ENCODE measurements at regions not wholly inside any gene's neighbourhood (a gene's known extent, or its start where the extent isn't known, plus 50 kb on each side); places are given as distances from the start of the nearest gene placed in this dataset.

DNA sequence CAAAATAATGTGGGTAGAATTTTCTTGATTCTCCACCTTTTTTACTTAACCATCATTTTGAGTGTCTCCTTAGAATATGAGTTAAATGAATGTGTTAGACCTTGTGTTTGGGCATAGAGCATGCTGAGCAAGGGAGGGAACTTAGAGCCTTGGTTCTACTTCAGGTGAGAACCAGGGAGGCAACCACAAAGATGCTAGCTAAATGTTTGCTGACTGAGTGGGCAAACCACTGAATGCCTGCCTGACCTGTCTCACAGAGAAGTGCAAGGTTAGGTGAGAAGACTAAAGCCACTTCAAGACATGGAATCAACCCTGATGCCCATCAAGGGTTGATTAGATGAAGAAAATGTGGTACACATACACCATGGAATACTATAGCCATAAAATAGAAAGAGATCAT lies 242.6 kb upstream of the ZNF32 start:
- CTCF ChIA-PET = no interaction called here
- no peak for DNase-seq
- no peaks in the 10 kb centered on the region for H3K36me3 Mint-ChIP-seq (ENCODE audit: insufficient read depth, unreplicated experiment)
- H3K9me3 Mint-ChIP-seq (ENCODE audit: low read depth, unreplicated experiment) = peaks cover 2% of the 10 kb centered on the region
- TF ChIP-seq, protein P1, sequence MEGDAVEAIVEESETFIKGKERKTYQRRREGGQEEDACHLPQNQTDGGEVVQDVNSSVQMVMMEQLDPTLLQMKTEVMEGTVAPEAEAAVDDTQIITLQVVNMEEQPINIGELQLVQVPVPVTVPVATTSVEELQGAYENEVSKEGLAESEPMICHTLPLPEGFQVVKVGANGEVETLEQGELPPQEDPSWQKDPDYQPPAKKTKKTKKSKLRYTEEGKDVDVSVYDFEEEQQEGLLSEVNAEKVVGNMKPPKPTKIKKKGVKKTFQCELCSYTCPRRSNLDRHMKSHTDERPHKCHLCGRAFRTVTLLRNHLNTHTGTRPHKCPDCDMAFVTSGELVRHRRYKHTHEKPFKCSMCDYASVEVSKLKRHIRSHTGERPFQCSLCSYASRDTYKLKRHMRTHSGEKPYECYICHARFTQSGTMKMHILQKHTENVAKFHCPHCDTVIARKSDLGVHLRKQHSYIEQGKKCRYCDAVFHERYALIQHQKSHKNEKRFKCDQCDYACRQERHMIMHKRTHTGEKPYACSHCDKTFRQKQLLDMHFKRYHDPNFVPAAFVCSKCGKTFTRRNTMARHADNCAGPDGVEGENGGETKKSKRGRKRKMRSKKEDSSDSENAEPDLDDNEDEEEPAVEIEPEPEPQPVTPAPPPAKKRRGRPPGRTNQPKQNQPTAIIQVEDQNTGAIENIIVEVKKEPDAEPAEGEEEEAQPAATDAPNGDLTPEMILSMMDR (IDR thresholded peaks at IDR 0.05; ENCODE audit: unreplicated experiment) = no peak
- H3K4me1 Mint-ChIP-seq (ENCODE audit: low read depth, unreplicated experiment) = no peaks in the 10 kb centered on the region
- intact Hi-C loops (cut with micrococcal nuclease; ENCODE audit: unreplicated experiment) = no loop called here
- no peak overlapping the region for H3K4me3 Mint-ChIP-seq (ENCODE audit: low read depth, unreplicated experiment)
- BruUV-seq (replicated peaks) = no TSS peak
- H3K27ac Mint-ChIP-seq (ENCODE audit: unreplicated experiment) = no peak overlapping the region
- H3K27me3 Mint-ChIP-seq (ENCODE audit: unreplicated experiment) = peaks cover 27% of the 10 kb centered on the region

DNA sequence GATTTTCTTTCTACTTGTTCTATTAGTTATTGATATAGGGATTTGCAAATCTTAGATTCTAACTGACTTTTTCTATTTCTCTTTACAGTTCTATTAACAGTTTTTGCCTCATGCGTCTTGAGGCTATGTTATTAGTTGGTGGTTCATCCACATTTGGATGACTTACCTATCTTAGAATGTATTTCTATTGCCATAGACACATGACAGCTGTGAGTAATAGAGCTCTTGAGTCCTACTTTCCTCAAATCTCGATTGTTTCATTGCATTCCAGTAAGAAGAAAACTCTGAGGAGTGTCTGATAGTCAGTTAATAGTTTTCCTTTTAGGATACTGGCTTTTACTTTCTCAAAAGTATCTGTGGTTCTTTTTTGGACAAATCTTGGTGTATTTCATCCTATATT lies 241.4 kb upstream of the ZNF32 start:
- TF ChIP-seq, protein P1 (IDR thresholded peaks at IDR 0.05; ENCODE audit: unreplicated experiment) = no peak
- H3K27me3 Mint-ChIP-seq (ENCODE audit: unreplicated experiment) = peaks cover 20% of the 10 kb centered on the region
- intact Hi-C loops (cut with micrococcal nuclease; ENCODE audit: unreplicated experiment) = no loop called here
- no peak overlapping the region for H3K4me3 Mint-ChIP-seq (ENCODE audit: low read depth, unreplicated experiment)
- BruUV-seq (replicated peaks) = no TSS peak
- H3K9me3 Mint-ChIP-seq (ENCODE audit: low read depth, unreplicated experiment) = peaks cover 2% of the 10 kb centered on the region
- no peak for DNase-seq
- H3K4me1 Mint-ChIP-seq (ENCODE audit: low read depth, unreplicated experiment) = no peaks in the 10 kb centered on the region
- CTCF ChIA-PET = no interaction called here
- no peak overlapping the region for H3K27ac Mint-ChIP-seq (ENCODE audit: unreplicated experiment)
- no peaks in the 10 kb centered on the region for H3K36me3 Mint-ChIP-seq (ENCODE audit: insufficient read depth, unreplicated experiment)

DNA sequence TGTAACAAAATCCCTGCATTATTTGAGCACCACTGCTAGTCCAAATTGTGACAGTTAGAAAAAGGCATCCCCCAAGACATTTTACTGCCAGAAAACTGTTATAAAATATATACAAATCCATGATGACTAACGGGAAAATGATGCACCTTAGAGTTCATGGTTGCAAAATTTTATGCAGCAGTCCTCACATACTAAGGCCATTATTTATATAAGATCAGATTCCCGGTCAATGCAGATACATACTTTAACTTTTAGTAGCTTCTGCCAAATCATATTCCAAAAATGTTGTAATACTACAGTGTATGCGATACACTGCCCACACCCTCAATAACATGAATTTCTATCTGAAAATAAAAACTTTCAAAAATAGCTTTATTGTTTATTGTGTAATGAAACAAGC lies 239.9 kb upstream of the ZNF32 start:
- CTCF ChIA-PET = no interaction called here
- Mint-ChIP-seq H3K36me3 (ENCODE audit: insufficient read depth, unreplicated experiment) (no peaks in the 10 kb centered on the region), H3K27me3 (ENCODE audit: unreplicated experiment) (peaks cover 13% of the 10 kb centered on the region), H3K4me3 (ENCODE audit: low read depth, unreplicated experiment) (no peak overlapping the region), H3K9me3 (ENCODE audit: low read depth, unreplicated experiment) (peaks cover 2% of the 10 kb centered on the region), H3K4me1 (ENCODE audit: low read depth, unreplicated experiment) (no peaks in the 10 kb centered on the region), H3K27ac (ENCODE audit: unreplicated experiment) (no peak overlapping the region)
- BruUV-seq (replicated peaks) = no TSS peak
- TF ChIP-seq, protein P1 (IDR thresholded peaks at IDR 0.05; ENCODE audit: unreplicated experiment) = no peak
- DNase-seq = no peak
- intact Hi-C loops (cut with micrococcal nuclease; ENCODE audit: unreplicated experiment) = no loop called here

DNA sequence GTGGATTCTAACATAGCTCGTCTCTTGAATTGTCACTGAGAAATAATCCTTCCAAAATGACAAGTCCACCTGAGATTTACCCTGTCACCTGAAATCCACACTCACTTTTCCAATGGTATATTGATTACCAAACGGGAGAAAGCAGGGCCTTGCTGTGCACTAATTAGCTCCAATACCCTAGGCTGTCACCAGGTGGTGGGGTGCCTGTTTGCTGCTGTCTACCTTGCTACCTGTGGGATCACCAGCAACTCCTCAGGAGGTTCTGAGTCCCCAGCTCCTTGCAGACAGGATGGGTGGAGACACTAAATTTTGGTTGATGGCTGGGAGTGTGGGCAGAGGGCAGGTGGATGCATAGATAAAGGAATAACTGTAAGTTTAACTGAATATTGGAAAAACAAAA lies 237.2 kb upstream of the ZNF32 start:
- no TSS peak for BruUV-seq (replicated peaks)
- H3K36me3 Mint-ChIP-seq (ENCODE audit: insufficient read depth, unreplicated experiment) = no peaks in the 10 kb centered on the region
- H3K4me1 Mint-ChIP-seq (ENCODE audit: low read depth, unreplicated experiment) = no peaks in the 10 kb centered on the region
- peak; percentile 10 for DNase-seq
- no peak overlapping the region for H3K4me3 Mint-ChIP-seq (ENCODE audit: low read depth, unreplicated experiment)
- no peak overlapping the region for H3K27ac Mint-ChIP-seq (ENCODE audit: unreplicated experiment)
- TF ChIP-seq, protein P1 (IDR thresholded peaks at IDR 0.05; ENCODE audit: unreplicated experiment) = no peak
- H3K9me3 Mint-ChIP-seq (ENCODE audit: low read depth, unreplicated experiment) = peaks cover 2% of the 10 kb centered on the region
- CTCF ChIA-PET = no interaction called here
- H3K27me3 Mint-ChIP-seq (ENCODE audit: unreplicated experiment) = peaks cover 22% of the 10 kb centered on the region
- intact Hi-C loops (cut with micrococcal nuclease; ENCODE audit: unreplicated experiment) = no loop called here

DNA sequence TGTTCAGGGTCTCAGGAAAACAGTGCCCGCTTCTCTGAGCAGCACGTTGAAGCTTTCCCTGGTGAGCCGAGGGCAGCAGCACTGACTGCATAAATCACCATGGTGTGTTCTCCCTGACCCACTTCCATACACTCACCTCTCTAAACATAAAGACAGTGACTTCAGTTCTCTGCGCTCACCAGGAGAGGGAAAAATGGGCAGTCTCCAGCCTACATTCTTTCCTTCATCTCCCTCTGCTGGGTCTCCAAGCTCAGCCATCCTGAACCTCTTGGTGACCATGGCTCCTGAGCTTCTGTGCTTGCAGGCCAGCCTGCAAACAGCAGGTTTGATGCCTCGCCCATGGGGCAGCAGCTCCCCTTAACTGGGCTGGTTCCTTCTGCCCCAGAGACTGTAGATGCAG lies 236.6 kb upstream of the ZNF32 start:
- BruUV-seq (replicated peaks) = no TSS peak
- H3K27me3 Mint-ChIP-seq (ENCODE audit: unreplicated experiment) = peaks cover 22% of the 10 kb centered on the region
- H3K4me3 Mint-ChIP-seq (ENCODE audit: low read depth, unreplicated experiment) = no peak overlapping the region
- no peaks in the 10 kb centered on the region for H3K4me1 Mint-ChIP-seq (ENCODE audit: low read depth, unreplicated experiment)
- intact Hi-C loops (cut with micrococcal nuclease; ENCODE audit: unreplicated experiment) = no loop called here
- DNase-seq = no peak
- TF ChIP-seq, protein P1 (IDR thresholded peaks at IDR 0.05; ENCODE audit: unreplicated experiment) = no peak
- H3K36me3 Mint-ChIP-seq (ENCODE audit: insufficient read depth, unreplicated experiment) = no peaks in the 10 kb centered on the region
- CTCF ChIA-PET = no interaction called here
- H3K9me3 Mint-ChIP-seq (ENCODE audit: low read depth, unreplicated experiment) = peaks cover 2% of the 10 kb centered on the region
- H3K27ac Mint-ChIP-seq (ENCODE audit: unreplicated experiment) = no peak overlapping the region

Data from Calu3 (cell line).